ENCODE measurements at regions not wholly inside any gene's neighbourhood (a gene's known extent, or its start where the extent isn't known, plus 50 kb on each side); places are given as distances from the start of the nearest gene placed in this dataset.

GRCh38 chr22:27620367-27621154 lies 181.0 kb downstream of the MN1 start:
- DNase-seq: no peak
- no peak overlapping the region for H3K27ac Mint-ChIP-seq
- H3K36me3 Mint-ChIP-seq: no peaks in the 10 kb centered on the region
- H3K27me3 Mint-ChIP-seq: peaks cover 0 to 4% of the 10 kb centered on the region in 2 donors
- H3K9me3 Mint-ChIP-seq: peaks cover 0 to 4% of the 10 kb centered on the region in 2 donors
- H3K4me3 Mint-ChIP-seq: no peak overlapping the region
- no peaks in the 10 kb centered on the region for H3K4me1 Mint-ChIP-seq
- no peak for ATAC-seq (replicated peaks)

- DNase-seq (no peak), ATAC-seq (replicated peaks) (no peak)
- H3K27me3 Mint-ChIP-seq: no peaks in the 10 kb centered on the region
- H3K4me3 Mint-ChIP-seq: no peak overlapping the region
- H3K9me3 Mint-ChIP-seq: peaks cover 0 to 4% of the 10 kb centered on the region in 2 donors
- H3K4me1 Mint-ChIP-seq: no peaks in the 10 kb centered on the region
- no peak overlapping the region for H3K27ac Mint-ChIP-seq
- no peaks in the 10 kb centered on the region for H3K36me3 Mint-ChIP-seq
These were observed 180.0 kb downstream of the MN1 start for GRCh38 chr22:27621486-27622070.

GRCh38 chr22:27624042-27624441 lies 177.5 kb downstream of the MN1 start:
- no peaks in the 10 kb centered on the region for H3K36me3 Mint-ChIP-seq
- H3K9me3 Mint-ChIP-seq: peaks cover 0 to 4% of the 10 kb centered on the region in 2 donors
- no peaks in the 10 kb centered on the region for H3K27me3 Mint-ChIP-seq
- no peak overlapping the region for H3K4me3 Mint-ChIP-seq
- H3K27ac Mint-ChIP-seq: no peak overlapping the region
- ATAC-seq (replicated peaks): no peak
- no peaks in the 10 kb centered on the region for H3K4me1 Mint-ChIP-seq
- no peak for DNase-seq

- H3K4me1 Mint-ChIP-seq: no peaks in the 10 kb centered on the region
- DNase-seq (no peak), ATAC-seq (replicated peaks) (no peak)
- no peaks in the 10 kb centered on the region for H3K27me3 Mint-ChIP-seq
- H3K4me3 Mint-ChIP-seq: no peak overlapping the region
- H3K27ac Mint-ChIP-seq: no peak overlapping the region
- H3K9me3 Mint-ChIP-seq: no peaks in the 10 kb centered on the region
- no peaks in the 10 kb centered on the region for H3K36me3 Mint-ChIP-seq
These were observed 176.9 kb downstream of the MN1 start for GRCh38 chr22:27624705-27625104.

- DNase-seq (no peak), ATAC-seq (replicated peaks) (no peak)
- Mint-ChIP-seq H3K36me3 (no peaks in the 10 kb centered on the region), H3K27me3 (no peaks in the 10 kb centered on the region), H3K4me1 (no peaks in the 10 kb centered on the region), H3K4me3 (no peak overlapping the region), H3K27ac (no peak overlapping the region), H3K9me3 (no peaks in the 10 kb centered on the region)
These were observed 175.5 kb downstream of the MN1 start for GRCh38 chr22:27625769-27626674.

- Mint-ChIP-seq H3K9me3 (peaks cover 0 to 6% of the 10 kb centered on the region in 2 donors), H3K27ac (no peak overlapping the region), H3K27me3 (no peaks in the 10 kb centered on the region), H3K36me3 (no peaks in the 10 kb centered on the region), H3K4me3 (no peak overlapping the region), H3K4me1 (no peaks in the 10 kb centered on the region)
- DNase-seq: no peak
- no peak for ATAC-seq (replicated peaks)
These were observed 174.7 kb downstream of the MN1 start for GRCh38 chr22:27626675-27627443.

GRCh38 chr22:27627444-27627833 lies 174.1 kb downstream of the MN1 start:
- Mint-ChIP-seq H3K9me3 (peaks cover 0 to 6% of the 10 kb centered on the region in 2 donors), H3K4me1 (no peaks in the 10 kb centered on the region), H3K4me3 (no peak overlapping the region), H3K36me3 (no peaks in the 10 kb centered on the region), H3K27me3 (no peaks in the 10 kb centered on the region), H3K27ac (no peak overlapping the region)
- ATAC-seq (replicated peaks): no peak
- DNase-seq: no peak

- Mint-ChIP-seq H3K4me1 (no peaks in the 10 kb centered on the region), H3K9me3 (peaks cover 0 to 6% of the 10 kb centered on the region in 2 donors), H3K27me3 (no peaks in the 10 kb centered on the region), H3K27ac (no peak overlapping the region), H3K4me3 (no peak overlapping the region), H3K36me3 (no peaks in the 10 kb centered on the region)
- DNase-seq (no peak), ATAC-seq (replicated peaks) (no peak)
These were observed 173.7 kb downstream of the MN1 start for GRCh38 chr22:27627901-27628300.

GRCh38 chr22:27628341-27628740 lies 173.2 kb downstream of the MN1 start:
- H3K27me3 Mint-ChIP-seq: peaks cover 0 to 2% of the 10 kb centered on the region in 2 donors
- ATAC-seq (replicated peaks) (no peak), DNase-seq (no peak)
- no peaks in the 10 kb centered on the region for H3K36me3 Mint-ChIP-seq
- H3K27ac Mint-ChIP-seq: no peak overlapping the region
- H3K4me1 Mint-ChIP-seq: no peaks in the 10 kb centered on the region
- no peak overlapping the region for H3K4me3 Mint-ChIP-seq
- peaks cover 0 to 6% of the 10 kb centered on the region in 2 donors for H3K9me3 Mint-ChIP-seq

GRCh38 chr22:27628891-27629631 lies 172.5 kb downstream of the MN1 start:
- Mint-ChIP-seq H3K27me3 (peaks cover 6 to 9% of the 10 kb centered on the region in 2 donors), H3K36me3 (no peaks in the 10 kb centered on the region)
- no peak for DNase-seq

GRCh38 chr22:27629908-27630673 lies 171.5 kb downstream of the MN1 start:
- Mint-ChIP-seq H3K9me3 (peaks cover 0 to 6% of the 10 kb centered on the region in 2 donors), H3K4me1 (no peaks in the 10 kb centered on the region), H3K27ac (no peak overlapping the region), H3K36me3 (no peaks in the 10 kb centered on the region), H3K4me3 (no peak overlapping the region), H3K27me3 (peaks cover 11 to 12% of the 10 kb centered on the region in 2 donors)
- no peak for ATAC-seq (replicated peaks)
- no peak for DNase-seq

More at GRCh38 chr22:27628891-27629631, 172.5 kb downstream of the MN1 start:
- ATAC-seq (replicated peaks): no peak
- Mint-ChIP-seq H3K4me3 (no peak overlapping the region), H3K27ac (no peak overlapping the region), H3K4me1 (no peaks in the 10 kb centered on the region), H3K9me3 (peaks cover 0 to 6% of the 10 kb centered on the region in 2 donors)

- Mint-ChIP-seq H3K27ac (no peak overlapping the region), H3K9me3 (peaks cover 0 to 6% of the 10 kb centered on the region in 2 donors), H3K27me3 (peaks cover 11 to 12% of the 10 kb centered on the region in 2 donors), H3K36me3 (no peaks in the 10 kb centered on the region), H3K4me3 (no peak overlapping the region), H3K4me1 (no peaks in the 10 kb centered on the region)
- no peak for ATAC-seq (replicated peaks)
- no peak for DNase-seq
These were observed 170.8 kb downstream of the MN1 start for GRCh38 chr22:27630754-27631153.

- no peak for ATAC-seq (replicated peaks)
- peaks cover 0 to 6% of the 10 kb centered on the region in 2 donors for H3K9me3 Mint-ChIP-seq
- H3K4me3 Mint-ChIP-seq: no peak overlapping the region
- H3K36me3 Mint-ChIP-seq: no peaks in the 10 kb centered on the region
- DNase-seq: no peak
- peaks cover 17 to 20% of the 10 kb centered on the region in 2 donors for H3K27me3 Mint-ChIP-seq
- no peaks in the 10 kb centered on the region for H3K4me1 Mint-ChIP-seq
- H3K27ac Mint-ChIP-seq: no peak overlapping the region
These were observed 169.9 kb downstream of the MN1 start for GRCh38 chr22:27631641-27632040.

Data from stimulated activated naive B cell treated with anti-CD40 and anti-IgM and Interleukin-4, amounts not matched to agents 10 μg/mL and 1 μg/mL and 100 μg/mL, for 72 hours (primary cell).